NCI-H1930 (cell line): ENCODE measurements at regions not wholly inside any gene's neighbourhood (a gene's known extent, or its start where the extent isn't known, plus 50 kb on each side); places are given as distances from the start of the nearest gene placed in this dataset.
"Not testable (repeated sequence)": the region's sequence is repeated elsewhere in the genome, so short reads cannot be mapped to it uniquely, and the experiment has no call there.

ENCODE experiments used
- DNase-seq, 2 experiments: peaks; one replicate each; lab custom pipeline; 2025; lab: John Stamatoyannopoulos, UW

DNA sequence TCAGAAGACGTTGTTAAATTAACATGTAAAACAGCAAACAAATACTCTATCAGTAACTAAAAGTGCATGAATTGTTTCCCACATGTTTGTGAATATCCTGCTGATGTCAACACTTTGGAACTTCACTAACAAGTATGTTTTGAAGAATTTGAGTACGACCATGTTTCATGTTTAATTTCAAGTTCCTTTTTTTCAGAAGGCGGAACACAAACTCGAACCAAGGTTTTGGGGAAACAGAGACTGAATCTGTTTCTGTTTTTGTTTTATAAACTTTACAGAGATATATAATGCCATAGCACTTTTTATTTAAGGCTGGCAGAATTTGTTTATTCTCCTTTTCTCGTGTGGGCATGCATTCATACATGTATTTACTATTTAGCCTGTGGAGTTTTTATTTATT lies 509.3 kb upstream of the CITED2 start:
- DNase-seq: no peak

- DNase-seq: no peak
These were observed 508.7 kb upstream of the CITED2 start for GRCh38 chr6:139882977-139883728.

DNA sequence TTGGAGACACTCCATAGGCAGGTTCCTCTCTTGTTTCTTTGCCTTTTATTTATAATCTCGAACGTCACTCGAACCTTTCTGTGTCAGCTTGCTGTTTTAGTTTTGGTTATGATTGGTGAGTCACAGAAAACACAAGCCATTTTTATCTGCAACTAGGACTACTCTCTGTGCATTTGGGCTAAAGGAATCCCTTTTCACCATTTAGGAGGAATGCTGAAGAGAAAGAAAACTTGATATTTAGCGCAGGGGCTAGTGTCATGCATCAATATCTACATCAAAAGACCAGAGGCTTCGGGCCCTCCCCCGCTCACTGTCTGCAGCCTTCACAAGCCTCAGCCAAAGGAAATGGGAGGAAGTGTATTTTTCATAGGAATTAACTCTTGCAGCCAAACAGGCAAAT lies 507.8 kb upstream of the CITED2 start:
- no peak for DNase-seq

GRCh38 chr6:139881728-139882211 lies 507.3 kb upstream of the CITED2 start:
- peak; percentile 1 to 15 for DNase-seq

DNA sequence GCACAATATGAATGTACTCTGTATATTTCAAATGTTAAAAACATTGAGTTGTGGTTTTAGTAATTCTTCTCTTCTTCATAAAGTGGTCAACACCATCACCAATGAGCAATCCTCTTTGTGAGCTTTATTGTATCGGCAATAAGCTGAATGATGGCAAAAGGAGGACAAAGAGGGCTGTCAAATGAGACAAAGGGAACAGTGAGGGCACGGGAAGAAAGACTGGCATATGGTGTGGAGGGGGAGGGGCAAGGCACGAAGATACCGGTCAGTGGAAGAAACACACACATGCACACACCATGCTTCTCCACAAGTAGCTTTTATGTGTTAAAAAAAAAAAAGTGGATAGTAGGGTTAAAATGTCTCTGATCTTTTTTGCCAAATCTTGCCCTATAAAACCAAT lies 506.8 kb upstream of the CITED2 start:
- peak; percentile 43 to 57 for DNase-seq

GRCh38 chr6:139879823-139880356 lies 505.4 kb upstream of the CITED2 start:
- no peak for DNase-seq

DNA sequence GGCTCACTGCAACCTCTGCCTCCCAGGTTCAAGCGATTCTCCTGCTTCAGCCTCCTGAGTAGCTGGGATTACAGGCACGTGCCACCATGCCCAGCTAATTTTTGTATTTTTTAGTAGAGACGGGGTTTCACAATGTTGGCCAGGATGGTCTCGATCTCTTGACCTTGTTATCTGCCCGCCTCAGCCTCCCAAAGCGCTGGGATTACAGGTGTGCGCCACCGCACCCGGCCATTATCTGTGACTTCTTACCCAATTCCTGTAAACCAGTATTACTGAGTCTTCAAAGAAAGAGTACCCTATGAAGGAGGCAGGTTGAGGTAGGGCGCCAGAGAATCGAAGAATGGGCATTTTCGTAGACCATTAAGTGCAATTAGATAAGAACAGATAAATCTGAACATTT lies 504.8 kb upstream of the CITED2 start:
- not testable (repeated sequence) for DNase-seq

DNA sequence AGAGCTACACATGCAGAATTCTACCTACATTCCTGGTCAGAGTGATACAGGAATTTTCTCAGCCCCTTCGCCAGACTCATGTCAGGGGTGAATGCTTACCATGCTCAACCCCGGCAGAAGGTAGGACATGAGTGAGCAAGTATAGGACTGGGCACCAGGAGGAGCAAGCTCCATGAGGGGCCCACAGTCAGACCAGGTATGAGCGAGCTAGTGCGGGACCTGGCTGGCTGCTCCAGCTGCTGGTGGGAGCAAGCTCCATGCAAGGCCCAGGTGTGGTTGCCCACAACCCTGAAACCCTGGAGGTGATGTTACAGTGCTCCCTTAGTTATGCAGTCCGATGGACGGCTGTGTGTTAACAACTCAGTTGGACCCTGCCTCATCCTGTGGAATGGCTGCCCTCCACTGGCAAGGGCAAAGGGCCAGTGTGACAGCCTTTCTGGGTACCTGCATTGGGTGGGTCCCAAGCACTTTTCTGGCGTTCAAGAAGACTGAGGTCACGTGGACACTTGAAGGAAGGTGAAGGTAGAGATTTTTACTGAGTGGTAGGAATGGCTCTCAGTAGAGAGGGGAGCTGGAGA lies 503.5 kb upstream of the CITED2 start:
- no peak for DNase-seq

GRCh38 chr6:139872665-139873064 lies 498.2 kb upstream of the CITED2 start:
- DNase-seq: no peak

GRCh38 chr6:139871803-139872510 lies 497.5 kb upstream of the CITED2 start:
- DNase-seq: no peak

- DNase-seq: no peak
These were observed 496.8 kb upstream of the CITED2 start for GRCh38 chr6:139871165-139871710.

DNA sequence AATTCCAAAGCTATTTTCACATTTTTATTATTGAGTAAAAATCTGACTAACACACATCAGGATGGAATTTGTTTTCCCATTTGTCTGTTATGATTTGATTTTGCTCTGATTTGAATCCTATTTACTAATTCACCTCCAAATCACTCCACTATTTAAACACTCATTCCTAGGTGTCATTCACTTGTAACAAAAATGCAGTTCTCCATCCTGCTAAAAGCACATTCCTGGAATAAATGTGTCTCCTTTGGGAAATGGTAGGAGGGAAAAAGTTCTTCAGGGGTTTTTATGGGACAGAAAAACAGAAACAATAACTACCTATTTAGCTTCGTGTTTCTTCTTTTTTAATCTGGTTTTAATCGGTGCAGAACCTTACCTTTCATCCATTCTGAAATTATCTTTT lies 494.1 kb upstream of the CITED2 start:
- DNase-seq: no peak

DNA sequence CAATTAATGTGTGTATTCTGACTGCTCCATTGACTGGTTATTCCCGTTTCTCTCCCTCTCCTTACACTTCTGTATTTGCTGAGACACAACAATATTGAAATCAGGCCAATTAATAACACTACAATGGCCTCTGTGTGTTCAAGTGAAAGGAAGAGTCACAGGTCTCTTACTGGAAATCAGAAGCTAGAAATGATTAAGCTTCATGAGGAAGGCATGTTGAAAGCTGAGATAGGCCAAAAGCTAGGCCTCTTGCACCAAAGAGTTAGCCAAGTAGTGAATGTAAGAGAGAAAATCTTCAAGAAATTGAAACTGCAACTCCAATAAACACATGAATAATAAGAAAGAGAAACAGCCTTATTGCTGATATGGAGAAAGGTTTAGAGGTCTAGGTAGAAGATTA lies 489.5 kb upstream of the CITED2 start:
- no peak for DNase-seq

- no peak for DNase-seq
These were observed 488.9 kb upstream of the CITED2 start for GRCh38 chr6:139863346-139863745.

DNA sequence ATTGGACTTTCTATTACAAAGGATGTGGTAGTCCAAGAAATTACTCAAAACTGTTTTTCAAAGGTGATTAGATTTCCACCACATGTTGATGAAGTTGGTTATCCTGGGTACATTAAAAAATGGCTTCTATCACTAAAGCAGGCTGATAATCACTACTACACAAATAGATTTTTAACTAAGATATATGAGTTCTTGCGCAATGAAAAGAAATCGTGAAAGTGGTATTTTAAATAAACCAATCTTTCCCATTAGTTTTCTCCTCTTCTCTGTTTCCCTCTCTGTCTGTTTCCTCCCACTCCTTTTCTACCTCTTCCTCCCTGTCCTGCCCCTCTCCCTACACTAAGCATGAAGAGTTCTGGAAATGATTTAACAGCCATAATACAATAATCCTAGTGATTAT lies 487.9 kb upstream of the CITED2 start:
- DNase-seq: no peak

- DNase-seq: no peak
These were observed 485.8 kb upstream of the CITED2 start for GRCh38 chr6:139860203-139860602.

- DNase-seq: no peak
These were observed 484.0 kb upstream of the CITED2 start for GRCh38 chr6:139858429-139858828.

DNA sequence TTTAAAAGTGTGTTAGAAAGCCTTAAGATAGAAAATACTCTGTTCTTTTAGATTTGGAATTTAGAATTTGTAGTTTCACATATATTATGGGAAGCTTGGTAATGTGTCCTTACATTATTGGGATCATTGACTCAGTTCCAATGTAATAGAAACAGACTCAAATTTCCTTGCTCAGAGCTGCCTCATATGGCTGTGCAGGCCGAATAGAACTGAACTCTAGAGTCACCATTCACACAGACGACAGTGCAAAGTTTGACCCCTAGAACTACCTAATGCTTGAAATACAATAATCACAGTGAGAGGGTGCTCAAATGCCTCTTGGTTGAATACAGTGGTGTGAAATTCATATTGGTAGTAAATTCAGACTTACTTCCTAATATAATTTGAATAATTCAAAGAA lies 482.7 kb upstream of the CITED2 start:
- no peak for DNase-seq

DNA sequence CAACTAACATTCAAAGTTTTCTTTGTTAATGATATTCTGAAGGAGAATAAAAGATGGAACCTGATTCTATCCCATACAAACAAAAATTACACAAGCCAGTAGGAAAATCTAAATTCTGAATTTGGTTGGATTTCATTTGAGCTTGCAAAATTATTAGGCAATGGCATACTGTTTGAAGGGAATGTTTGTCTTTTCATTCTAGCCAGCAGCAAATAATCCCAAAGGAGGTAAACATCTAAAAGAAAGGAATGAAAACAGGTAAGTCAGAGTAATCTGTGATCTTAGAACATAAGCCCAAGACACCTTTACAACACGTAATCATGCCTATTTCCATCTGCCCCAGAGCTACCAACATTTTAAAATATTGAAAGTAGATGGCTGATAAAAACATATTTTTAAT lies 482.1 kb upstream of the CITED2 start:
- DNase-seq: peak in 1 of 2 experiments; percentile 12

- DNase-seq: peak in 1 of 2 experiments; percentile 22
These were observed 481.3 kb upstream of the CITED2 start for GRCh38 chr6:139855671-139856311.

- no peak for DNase-seq
These were observed 479.0 kb upstream of the CITED2 start for GRCh38 chr6:139853302-139853992.
